Testis (tissue), 2 donors: ENCODE measurements at regions not wholly inside any gene's neighbourhood (a gene's known extent, or its start where the extent isn't known, plus 50 kb on each side); places are given as distances from the start of the nearest gene placed in this dataset.

ENCODE experiments used
- DNase-seq: peaks from one replicate; pipeline ENCODE4 v3.0.0-alpha.2; 2019
- H3K27ac ChIP-seq, 2 donors: fragments of 200-600 bp; sonication (generic); one replicate each; pipeline ENCODE4 v1.5.1; 2019
- H3K27me3 ChIP-seq: fragments of 200-600 bp; sonication (generic); one replicate; pipeline ENCODE4 v1.5.1; 2019
- H3K36me3 ChIP-seq: fragments of 200-600 bp; sonication (generic); one replicate; pipeline ENCODE4 v1.5.1; 2017; ENCODE audit warnings: low read depth; ENCODE audit errors: missing control alignments
- H3K4me1 ChIP-seq: fragments of 200-600 bp; sonication (generic); one replicate; pipeline ENCODE4 v1.5.1; 2019
- H3K4me3 ChIP-seq, 2 donors: fragments of 200-600 bp; sonication (generic); one replicate each; pipeline ENCODE4 v1.5.1; 2017 to 2019
- H3K9me3 ChIP-seq: fragments of 200-600 bp; sonication (generic); one replicate; pipeline ENCODE4 v1.5.1; 2017
- POLR2A ChIP-seq: fragments of 450-650 bp; IDR thresholded peaks from one replicate; pipeline ENCODE4 v1.6.1; 2017; ENCODE audit warnings: antibody characterized with exemption, mild to moderate bottlenecking, moderate library complexity
- whole genome bisulfite sequencing, 2 donors: methylation state at CpG; one replicate each; pipeline ENCODE4 v1.1.5; 2018; 5-methylcytosine and 5-hydroxymethylcytosine counted together
- intact Hi-C: fragments of 100-400 bp; cut with DNase I; formaldehyde crosslinking; loops from one replicate; pipeline ENCODE4 v1.15.1; 2023; ENCODE audit warnings: low total_unique reads
- TF ChIP-seq, protein P1 (sequence below), 3 experiments: fragments of 450-650 bp in 2 of 3; fragments of 200-600 bp in 1 of 3; sonication (generic) in 1 of 3; IDR thresholded peaks; one replicate each; pipeline ENCODE4 v1.5.1; 2016 to 2019; ENCODE audit warnings: antibody characterized with exemption in 3 of 3, mild to moderate bottlenecking in 2 of 3, moderate library complexity in 1 of 3

DNA sequence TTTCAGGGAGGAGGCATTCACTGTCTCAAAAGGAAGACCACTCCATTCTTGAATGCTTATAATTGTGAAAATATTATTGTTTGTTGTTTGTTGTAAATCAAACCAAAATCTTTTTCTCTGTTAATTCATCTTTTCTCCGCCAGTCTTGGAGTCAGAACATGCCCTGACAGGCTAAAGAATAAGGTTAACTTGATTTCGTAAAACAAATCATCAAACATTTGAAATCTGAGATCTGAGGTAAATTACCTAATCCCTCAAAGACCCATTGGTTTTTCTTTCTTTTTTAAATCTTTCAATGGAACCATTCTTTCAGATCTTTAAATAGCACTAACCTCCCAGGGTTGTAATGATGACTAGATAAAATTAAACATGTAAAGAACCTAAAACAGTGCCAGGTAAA, 430.1 kb upstream of the PTBP2 start:
- Histone ChIP-seq H3K9me3 (no peaks in the 10 kb centered on the region), H3K4me1 (no peaks in the 10 kb centered on the region), H3K27ac (no peak overlapping the region), H3K4me3 (no peak overlapping the region), H3K27me3 (no peaks in the 10 kb centered on the region), H3K36me3 (no peaks in the 10 kb centered on the region)
- 91% methylated on average over 2 of the region's 2 CpGs for WGBS, 2 donors
- intact Hi-C loops = no loop called here
- no peak for TF ChIP-seq POLR2A
- TF ChIP-seq, protein P1, sequence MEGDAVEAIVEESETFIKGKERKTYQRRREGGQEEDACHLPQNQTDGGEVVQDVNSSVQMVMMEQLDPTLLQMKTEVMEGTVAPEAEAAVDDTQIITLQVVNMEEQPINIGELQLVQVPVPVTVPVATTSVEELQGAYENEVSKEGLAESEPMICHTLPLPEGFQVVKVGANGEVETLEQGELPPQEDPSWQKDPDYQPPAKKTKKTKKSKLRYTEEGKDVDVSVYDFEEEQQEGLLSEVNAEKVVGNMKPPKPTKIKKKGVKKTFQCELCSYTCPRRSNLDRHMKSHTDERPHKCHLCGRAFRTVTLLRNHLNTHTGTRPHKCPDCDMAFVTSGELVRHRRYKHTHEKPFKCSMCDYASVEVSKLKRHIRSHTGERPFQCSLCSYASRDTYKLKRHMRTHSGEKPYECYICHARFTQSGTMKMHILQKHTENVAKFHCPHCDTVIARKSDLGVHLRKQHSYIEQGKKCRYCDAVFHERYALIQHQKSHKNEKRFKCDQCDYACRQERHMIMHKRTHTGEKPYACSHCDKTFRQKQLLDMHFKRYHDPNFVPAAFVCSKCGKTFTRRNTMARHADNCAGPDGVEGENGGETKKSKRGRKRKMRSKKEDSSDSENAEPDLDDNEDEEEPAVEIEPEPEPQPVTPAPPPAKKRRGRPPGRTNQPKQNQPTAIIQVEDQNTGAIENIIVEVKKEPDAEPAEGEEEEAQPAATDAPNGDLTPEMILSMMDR (IDR thresholded peaks at IDR 0.05) = no peak
- DNase-seq = no peak

GRCh38 chr1:96292141-96292540, 429.4 kb upstream of the PTBP2 start:
- Histone ChIP-seq H3K27me3 (no peaks in the 10 kb centered on the region), H3K27ac (no peak overlapping the region), H3K9me3 (no peaks in the 10 kb centered on the region), H3K36me3 (no peaks in the 10 kb centered on the region), H3K4me1 (no peaks in the 10 kb centered on the region), H3K4me3 (no peak overlapping the region)
- WGBS, 2 donors = 88 to 91% methylated on average over 2 of the region's 2 CpGs
- TF ChIP-seq, protein P1 (IDR thresholded peaks at IDR 0.05) = no peak
- no peak for TF ChIP-seq POLR2A
- intact Hi-C loops = no loop called here
- no peak for DNase-seq

- no peaks in the 10 kb centered on the region for H3K9me3 ChIP-seq
- TF ChIP-seq, protein P1 (IDR thresholded peaks at IDR 0.05) = no peak
- TF ChIP-seq POLR2A = no peak
- H3K4me3 ChIP-seq = no peak overlapping the region
- no peak for DNase-seq
- WGBS, 2 donors = 93 to 94% methylated on average over 2 of the region's 2 CpGs
- H3K36me3 ChIP-seq = no peaks in the 10 kb centered on the region
- intact Hi-C loops = no loop called here
- no peak overlapping the region for H3K27ac ChIP-seq
- H3K27me3 ChIP-seq = no peaks in the 10 kb centered on the region
- no peaks in the 10 kb centered on the region for H3K4me1 ChIP-seq
Measured at GRCh38 chr1:96296991-96297390, 424.6 kb upstream of the PTBP2 start.

GRCh38 chr1:96306809-96307560, 414.6 kb upstream of the PTBP2 start:
- no peak for TF ChIP-seq POLR2A
- TF ChIP-seq, protein P1 (IDR thresholded peaks at IDR 0.05) = no peak
- Histone ChIP-seq H3K27me3 (no peaks in the 10 kb centered on the region), H3K4me3 (no peak overlapping the region), H3K27ac (no peak overlapping the region), H3K4me1 (no peaks in the 10 kb centered on the region), H3K36me3 (no peaks in the 10 kb centered on the region), H3K9me3 (no peaks in the 10 kb centered on the region)
- WGBS, 2 donors = 85 to 89% methylated on average over 7 of the region's 7 CpGs
- intact Hi-C loops = no loop called here
- no peak for DNase-seq

DNA sequence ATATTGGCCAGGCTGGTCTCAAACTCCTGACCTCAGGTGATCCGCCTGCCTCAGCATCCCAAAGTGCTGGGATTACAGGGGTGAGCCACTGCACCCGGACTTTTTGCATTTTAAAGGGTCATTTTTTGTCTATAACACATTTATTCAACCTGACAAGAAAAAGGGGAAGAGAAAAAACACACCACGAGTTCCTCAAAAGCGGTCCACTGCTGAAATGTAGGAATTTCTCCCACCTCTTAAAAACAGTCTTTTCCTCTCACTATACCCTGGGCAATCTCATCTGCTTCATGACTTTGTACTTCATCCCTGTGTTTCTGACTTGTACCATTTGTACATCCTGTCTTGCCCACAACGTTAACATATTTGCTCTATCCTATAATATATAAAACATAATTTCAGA, 413.3 kb upstream of the PTBP2 start:
- intact Hi-C loops = no loop called here
- DNase-seq = no peak
- Histone ChIP-seq H3K4me1 (no peaks in the 10 kb centered on the region), H3K9me3 (no peaks in the 10 kb centered on the region), H3K36me3 (no peaks in the 10 kb centered on the region), H3K27me3 (no peaks in the 10 kb centered on the region), H3K4me3 (no peak overlapping the region), H3K27ac (no peak overlapping the region)
- WGBS, 2 donors = 72 to 79% methylated on average over 5 of the region's 5 CpGs
- no peak for TF ChIP-seq POLR2A
- TF ChIP-seq, protein P1 (IDR thresholded peaks at IDR 0.05) = no peak
